Fibroblast of lung (primary cell): ENCODE measurements at regions not wholly inside any gene's neighbourhood (a gene's known extent, or its start where the extent isn't known, plus 50 kb on each side); places are given as distances from the start of the nearest gene placed in this dataset.

Experiments
- DNase-seq, 2 donors: peaks; one replicate each; pipeline versions ENCODE4 v3.0.0 to v3.0.0-alpha.2; 2010; ENCODE audit warnings: low read depth in 2 of 2
- H2AFZ ChIP-seq: 2 replicates; pipeline ENCODE4 v1.5.1; 2012; ENCODE audit warnings: low read length, control low read depth, inconsistent platforms
- H3K27ac ChIP-seq: 2 replicates; pipeline ENCODE4 v1.5.1; 2011; ENCODE audit warnings: low read length, control low read depth; ENCODE audit not compliant: insufficient read depth
- H3K27me3 ChIP-seq: 2 replicates; pipeline ENCODE4 v1.5.1; 2011; ENCODE audit warnings: mild to moderate bottlenecking, low read length; ENCODE audit not compliant: control insufficient read depth, insufficient read depth
- H3K36me3 ChIP-seq: 2 replicates; pipeline ENCODE4 v1.5.1; 2011; ENCODE audit warnings: low read length; ENCODE audit not compliant: control insufficient read depth, insufficient read depth
- H3K4me1 ChIP-seq: 2 replicates; pipeline ENCODE4 v1.5.1; 2011; ENCODE audit warnings: low read length; ENCODE audit not compliant: control insufficient read depth, insufficient read depth; ENCODE audit errors: extremely low read depth
- H3K4me2 ChIP-seq: 2 replicates; pipeline ENCODE4 v1.5.1; 2011; ENCODE audit warnings: low read length, control low read depth; ENCODE audit not compliant: insufficient read depth; ENCODE audit errors: extremely low read depth
- H3K4me3 ChIP-seq, 4 experiments: fragments of 200-600 bp in 1 of 4; sonication (generic) in 1 of 4; replicated peaks in 1 of 4; 2 replicates each; pipeline ENCODE4 v1.5.1; 2011 to 2016; ENCODE audit warnings: low read length in 4 of 4, low read depth in 3 of 4, mild to moderate bottlenecking in 3 of 4, control low read depth in 2 of 4, inconsistent platforms in 1 of 4, mixed read lengths in 1 of 4; ENCODE audit not compliant: insufficient read depth in 1 of 4; ENCODE audit errors: control extremely low read depth in 1 of 4
- H3K79me2 ChIP-seq: 2 replicates; pipeline ENCODE4 v1.5.1; 2012; ENCODE audit warnings: mild to moderate bottlenecking, low read length, inconsistent platforms; ENCODE audit not compliant: control insufficient read depth, insufficient read depth
- H3K9ac ChIP-seq: 2 replicates; pipeline ENCODE4 v1.5.1; 2011; ENCODE audit warnings: mild to moderate bottlenecking, low read length, control low read depth; ENCODE audit not compliant: insufficient read depth
- H3K9me3 ChIP-seq: 2 replicates; pipeline ENCODE4 v1.5.1; 2012; ENCODE audit warnings: low read depth, low read length; ENCODE audit not compliant: control insufficient read depth, insufficient read depth
- H4K20me1 ChIP-seq: 2 replicates; pipeline ENCODE4 v1.5.1; 2011; ENCODE audit warnings: low read length; ENCODE audit not compliant: control insufficient read depth, insufficient read depth; ENCODE audit errors: extremely low read depth
- EZH2 ChIP-seq: IDR thresholded peaks from 2 replicates; pipeline ENCODE4 v1.5.1; 2012; ENCODE audit warnings: low read length, control low read depth, mild to moderate bottlenecking; ENCODE audit errors: missing control alignments
- TF ChIP-seq, protein P1 (sequence below), 2 donors: IDR thresholded peaks in 1 of 2; conservative IDR thresholded peaks in 1 of 2; 1 replicate in 1 of 2; 2 replicates in 1 of 2; pipeline ENCODE4 v1.5.1; 2011 to 2012; ENCODE audit warnings: low read length in 2 of 2, control low read depth in 1 of 2, inconsistent platforms in 1 of 2, low read depth in 1 of 2, mild to moderate bottlenecking in 1 of 2

DNA sequence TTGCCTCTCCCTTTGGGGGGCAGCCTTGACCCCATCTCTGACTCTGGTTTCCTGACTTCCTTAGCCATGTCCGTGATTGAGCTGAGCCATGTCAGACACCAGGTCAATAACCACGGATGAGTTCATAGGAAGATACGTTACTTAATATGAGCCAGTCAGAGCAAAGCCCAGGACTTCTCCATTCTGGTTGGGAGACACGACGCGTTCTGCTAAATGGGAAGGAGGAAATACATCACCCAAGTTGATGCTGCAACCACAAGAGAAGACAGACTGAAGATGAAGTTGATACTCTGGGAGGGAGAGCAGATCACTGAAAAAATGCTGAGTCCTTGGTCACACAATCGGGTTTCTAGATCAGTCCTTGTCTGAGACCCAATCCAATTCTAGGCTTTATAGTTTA, 90.9 kb downstream of the MATN1 start:
- H3K79me2 ChIP-seq = no peaks in the 10 kb centered on the region
- H3K36me3 ChIP-seq = no peaks in the 10 kb centered on the region
- no peaks in the 10 kb centered on the region for H3K4me1 ChIP-seq
- no peaks in the 10 kb centered on the region for H3K27me3 ChIP-seq
- no peak for DNase-seq
- H3K4me2 ChIP-seq = no peak overlapping the region
- no peaks in the 10 kb centered on the region for H3K9me3 ChIP-seq
- TF ChIP-seq, protein P1, sequence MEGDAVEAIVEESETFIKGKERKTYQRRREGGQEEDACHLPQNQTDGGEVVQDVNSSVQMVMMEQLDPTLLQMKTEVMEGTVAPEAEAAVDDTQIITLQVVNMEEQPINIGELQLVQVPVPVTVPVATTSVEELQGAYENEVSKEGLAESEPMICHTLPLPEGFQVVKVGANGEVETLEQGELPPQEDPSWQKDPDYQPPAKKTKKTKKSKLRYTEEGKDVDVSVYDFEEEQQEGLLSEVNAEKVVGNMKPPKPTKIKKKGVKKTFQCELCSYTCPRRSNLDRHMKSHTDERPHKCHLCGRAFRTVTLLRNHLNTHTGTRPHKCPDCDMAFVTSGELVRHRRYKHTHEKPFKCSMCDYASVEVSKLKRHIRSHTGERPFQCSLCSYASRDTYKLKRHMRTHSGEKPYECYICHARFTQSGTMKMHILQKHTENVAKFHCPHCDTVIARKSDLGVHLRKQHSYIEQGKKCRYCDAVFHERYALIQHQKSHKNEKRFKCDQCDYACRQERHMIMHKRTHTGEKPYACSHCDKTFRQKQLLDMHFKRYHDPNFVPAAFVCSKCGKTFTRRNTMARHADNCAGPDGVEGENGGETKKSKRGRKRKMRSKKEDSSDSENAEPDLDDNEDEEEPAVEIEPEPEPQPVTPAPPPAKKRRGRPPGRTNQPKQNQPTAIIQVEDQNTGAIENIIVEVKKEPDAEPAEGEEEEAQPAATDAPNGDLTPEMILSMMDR (conservative IDR thresholded peaks at IDR 0.05 in 1 of 2, IDR thresholded peaks at IDR 0.05 in 1 of 2; ENCODE audit: low read depth in 1 of 2, low read length in 2 of 2) = no peak
- TF ChIP-seq EZH2 = no peak
- H2AFZ ChIP-seq = no peak overlapping the region
- no peak overlapping the region for H3K9ac ChIP-seq
- no peak overlapping the region for H3K27ac ChIP-seq
- no peaks in the 10 kb centered on the region for H4K20me1 ChIP-seq
- no peak overlapping the region for H3K4me3 ChIP-seq

- Histone ChIP-seq H3K79me2 (no peaks in the 10 kb centered on the region), H3K36me3 (no peaks in the 10 kb centered on the region), H3K4me3 (no peak overlapping the region), H3K9me3 (no peaks in the 10 kb centered on the region), H3K9ac (no peak overlapping the region), H3K27ac (no peak overlapping the region), H3K4me2 (no peak overlapping the region), H3K27me3 (no peaks in the 10 kb centered on the region), H4K20me1 (no peaks in the 10 kb centered on the region), H3K4me1 (no peaks in the 10 kb centered on the region), H2AFZ (no peak overlapping the region)
- no peak for DNase-seq
- no peak for TF ChIP-seq EZH2
- TF ChIP-seq, protein P1 (conservative IDR thresholded peaks at IDR 0.05 in 1 of 2, IDR thresholded peaks at IDR 0.05 in 1 of 2; ENCODE audit: low read depth in 1 of 2, low read length in 2 of 2) = no peak
Measured at GRCh38 chr1:30631700-30632099, 91.7 kb downstream of the MATN1 start.

- Histone ChIP-seq H3K9ac (no peak overlapping the region), H3K4me1 (no peaks in the 10 kb centered on the region), H3K9me3 (no peaks in the 10 kb centered on the region), H3K27me3 (no peaks in the 10 kb centered on the region), H4K20me1 (no peaks in the 10 kb centered on the region), H3K79me2 (no peaks in the 10 kb centered on the region), H3K4me3 (no peak overlapping the region), H2AFZ (no peak overlapping the region), H3K4me2 (no peak overlapping the region), H3K27ac (no peak overlapping the region), H3K36me3 (no peaks in the 10 kb centered on the region)
- no peak for DNase-seq
- no peak for TF ChIP-seq EZH2
- TF ChIP-seq, protein P1 (conservative IDR thresholded peaks at IDR 0.05 in 1 of 2, IDR thresholded peaks at IDR 0.05 in 1 of 2; ENCODE audit: low read depth in 1 of 2, low read length in 2 of 2) = no peak
Measured at GRCh38 chr1:30629501-30629900, 93.9 kb downstream of the MATN1 start.
